C4-2B (cell line): ENCODE measurements at regions not wholly inside any gene's neighbourhood (a gene's known extent, or its start where the extent isn't known, plus 50 kb on each side); places are given as distances from the start of the nearest gene placed in this dataset.

Experiments
- ZFX ChIP-seq: fragments of 450-650 bp; IDR thresholded peaks from 2 replicates; pipeline ENCODE4 v1.6.1; 2017
- TF ChIP-seq, protein P1 (sequence below): fragments of 450-650 bp; conservative IDR thresholded peaks from 2 replicates; pipeline ENCODE4 v1.5.1; 2017; ENCODE audit warnings: mild to moderate bottlenecking

DNA sequence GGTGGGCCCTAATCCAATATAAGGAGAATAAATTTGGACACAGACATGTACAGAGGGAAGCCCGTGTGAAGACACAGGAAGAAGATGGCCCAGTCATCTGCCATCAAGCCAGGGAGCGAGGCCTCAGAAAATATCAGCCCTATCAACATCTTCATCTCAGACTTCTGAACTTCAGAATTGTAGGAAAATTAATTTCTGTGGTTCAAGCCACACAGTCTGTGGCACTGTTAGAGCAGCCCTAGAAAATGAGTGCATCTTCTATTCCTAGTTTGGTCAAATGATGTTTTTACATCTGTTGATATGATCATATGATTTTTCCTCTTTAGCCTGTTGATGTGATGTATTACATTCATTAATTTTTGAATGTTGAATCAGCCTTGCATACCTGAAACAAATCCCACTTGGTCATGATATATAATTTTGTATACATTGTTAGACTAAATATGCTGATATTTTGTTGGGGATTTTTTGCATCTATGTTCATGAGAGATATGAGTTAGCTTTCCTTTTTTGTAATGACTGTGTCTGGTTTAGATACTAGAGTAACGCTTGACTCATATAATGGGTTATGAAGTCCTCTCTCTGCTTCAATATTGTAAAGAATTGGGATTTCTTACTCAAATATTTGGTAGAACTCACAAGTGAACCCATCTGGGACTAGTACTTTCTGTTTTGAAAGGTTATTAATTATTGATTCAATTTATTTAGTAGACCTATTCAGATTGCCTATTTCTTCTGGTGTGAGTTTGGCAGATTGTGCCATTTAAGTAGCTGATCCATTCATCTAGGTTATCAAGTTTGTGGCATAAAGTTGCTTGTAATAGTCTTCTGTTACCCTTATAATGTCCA, 451.4 kb downstream of the EIPR1 start:
- TF ChIP-seq, protein P1, sequence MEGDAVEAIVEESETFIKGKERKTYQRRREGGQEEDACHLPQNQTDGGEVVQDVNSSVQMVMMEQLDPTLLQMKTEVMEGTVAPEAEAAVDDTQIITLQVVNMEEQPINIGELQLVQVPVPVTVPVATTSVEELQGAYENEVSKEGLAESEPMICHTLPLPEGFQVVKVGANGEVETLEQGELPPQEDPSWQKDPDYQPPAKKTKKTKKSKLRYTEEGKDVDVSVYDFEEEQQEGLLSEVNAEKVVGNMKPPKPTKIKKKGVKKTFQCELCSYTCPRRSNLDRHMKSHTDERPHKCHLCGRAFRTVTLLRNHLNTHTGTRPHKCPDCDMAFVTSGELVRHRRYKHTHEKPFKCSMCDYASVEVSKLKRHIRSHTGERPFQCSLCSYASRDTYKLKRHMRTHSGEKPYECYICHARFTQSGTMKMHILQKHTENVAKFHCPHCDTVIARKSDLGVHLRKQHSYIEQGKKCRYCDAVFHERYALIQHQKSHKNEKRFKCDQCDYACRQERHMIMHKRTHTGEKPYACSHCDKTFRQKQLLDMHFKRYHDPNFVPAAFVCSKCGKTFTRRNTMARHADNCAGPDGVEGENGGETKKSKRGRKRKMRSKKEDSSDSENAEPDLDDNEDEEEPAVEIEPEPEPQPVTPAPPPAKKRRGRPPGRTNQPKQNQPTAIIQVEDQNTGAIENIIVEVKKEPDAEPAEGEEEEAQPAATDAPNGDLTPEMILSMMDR = no peak
- no peak for TF ChIP-seq ZFX
